ENCODE measurements at regions not wholly inside any gene's neighbourhood (a gene's known extent, or its start where the extent isn't known, plus 50 kb on each side); places are given as distances from the start of the nearest gene placed in this dataset.

- H3K4me3 ChIP-seq (ENCODE audit: low read depth, low read length): no peak overlapping the region
- H3K27ac ChIP-seq (ENCODE audit: low read depth, low read length): no peak overlapping the region
- peaks cover 5% of the 10 kb centered on the region; the same call in 1 of the 2 replicates for H3K27me3 ChIP-seq (ENCODE audit: control insufficient read depth, insufficient read depth, low read length)
- H3K9me3 ChIP-seq (ENCODE audit: control insufficient read depth, insufficient read depth, low read length): no peaks in the 10 kb centered on the region
- no peaks in the 10 kb centered on the region for H3K4me1 ChIP-seq (ENCODE audit: control insufficient read depth, insufficient read depth, low read length)
- no peaks in the 10 kb centered on the region for H3K36me3 ChIP-seq (ENCODE audit: control insufficient read depth, insufficient read depth, low read length)
- H3K9ac ChIP-seq (ENCODE audit: low read depth, low read length): no peak overlapping the region
These were observed 178.3 kb upstream of the SYT6 start for GRCh38 chr1:114331936-114332335.

GRCh38 chr1:114330451-114330983, 176.8 kb upstream of the SYT6 start:
- no peaks in the 10 kb centered on the region for H3K9me3 ChIP-seq (ENCODE audit: control insufficient read depth, insufficient read depth, low read length)
- no peaks in the 10 kb centered on the region for H3K36me3 ChIP-seq (ENCODE audit: control insufficient read depth, insufficient read depth, low read length)
- H3K27ac ChIP-seq (ENCODE audit: low read depth, low read length): no peak overlapping the region
- no peak overlapping the region for H3K9ac ChIP-seq (ENCODE audit: low read depth, low read length)
- no peak overlapping the region for H3K4me3 ChIP-seq (ENCODE audit: low read depth, low read length)
- no peaks in the 10 kb centered on the region for H3K4me1 ChIP-seq (ENCODE audit: control insufficient read depth, insufficient read depth, low read length)
- H3K27me3 ChIP-seq (ENCODE audit: control insufficient read depth, insufficient read depth, low read length): peaks cover 5% of the 10 kb centered on the region; the same call in 1 of the 2 replicates

GRCh38 chr1:114328361-114328904, 174.8 kb upstream of the SYT6 start:
- Histone ChIP-seq H3K9ac (ENCODE audit: low read depth, low read length) (no peak overlapping the region), H3K4me3 (ENCODE audit: low read depth, low read length) (no peak overlapping the region), H3K27me3 (ENCODE audit: control insufficient read depth, insufficient read depth, low read length) (peaks cover 5% of the 10 kb centered on the region; the same call in 1 of the 2 replicates), H3K4me1 (ENCODE audit: control insufficient read depth, insufficient read depth, low read length) (no peaks in the 10 kb centered on the region), H3K27ac (ENCODE audit: low read depth, low read length) (no peak overlapping the region), H3K36me3 (ENCODE audit: control insufficient read depth, insufficient read depth, low read length) (no peaks in the 10 kb centered on the region), H3K9me3 (ENCODE audit: control insufficient read depth, insufficient read depth, low read length) (no peaks in the 10 kb centered on the region)

DNA sequence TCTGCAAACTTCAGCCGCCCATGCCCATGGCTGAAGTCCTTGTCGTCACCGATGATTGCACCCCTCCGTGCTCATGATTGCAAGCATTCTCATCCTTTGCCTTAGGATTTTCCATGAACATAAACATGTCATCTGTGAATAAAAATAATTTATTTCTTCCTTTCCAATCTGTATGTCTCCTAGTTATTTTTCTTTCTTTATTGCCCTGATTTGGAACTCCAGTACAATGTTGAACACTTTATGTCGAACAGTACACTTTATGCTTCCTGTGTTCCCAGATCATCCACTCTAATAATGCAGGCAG, 170.9 kb upstream of the SYT6 start:
- Histone ChIP-seq H3K4me3 (ENCODE audit: low read depth, low read length) (no peak overlapping the region), H3K27ac (ENCODE audit: low read depth, low read length) (no peak overlapping the region), H3K27me3 (ENCODE audit: control insufficient read depth, insufficient read depth, low read length) (peaks cover 8% of the 10 kb centered on the region; the same call in 1 of the 2 replicates), H3K9me3 (ENCODE audit: control insufficient read depth, insufficient read depth, low read length) (no peaks in the 10 kb centered on the region), H3K36me3 (ENCODE audit: control insufficient read depth, insufficient read depth, low read length) (no peaks in the 10 kb centered on the region), H3K4me1 (ENCODE audit: control insufficient read depth, insufficient read depth, low read length) (no peaks in the 10 kb centered on the region), H3K9ac (ENCODE audit: low read depth, low read length) (no peak overlapping the region)

- Histone ChIP-seq H3K36me3 (ENCODE audit: control insufficient read depth, insufficient read depth, low read length) (no peaks in the 10 kb centered on the region), H3K27ac (ENCODE audit: low read depth, low read length) (no peak overlapping the region), H3K27me3 (ENCODE audit: control insufficient read depth, insufficient read depth, low read length) (peaks cover 8% of the 10 kb centered on the region; the same call in 1 of the 2 replicates), H3K9ac (ENCODE audit: low read depth, low read length) (no peak overlapping the region), H3K4me1 (ENCODE audit: control insufficient read depth, insufficient read depth, low read length) (no peaks in the 10 kb centered on the region), H3K9me3 (ENCODE audit: control insufficient read depth, insufficient read depth, low read length) (no peaks in the 10 kb centered on the region), H3K4me3 (ENCODE audit: low read depth, low read length) (no peak overlapping the region)
These were observed 170.4 kb upstream of the SYT6 start for GRCh38 chr1:114323959-114324661.

DNA sequence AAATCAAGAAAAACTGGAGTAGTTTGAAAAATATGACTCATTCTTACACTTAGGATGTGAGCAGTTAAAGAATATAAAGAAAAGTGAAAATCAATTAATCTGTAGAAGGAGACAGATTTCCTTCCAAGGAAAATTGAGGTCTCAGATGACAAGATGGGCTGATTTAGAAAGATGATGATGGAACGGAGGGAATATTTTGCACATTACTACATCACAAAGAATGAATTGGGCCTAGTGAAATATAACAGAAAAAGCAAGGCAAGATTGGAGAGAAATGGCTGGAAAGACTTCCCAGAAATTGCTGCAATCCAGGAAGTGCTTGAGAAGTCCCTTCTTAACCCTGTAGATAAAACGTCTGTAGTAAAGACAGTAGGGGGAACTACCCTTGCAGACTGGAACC, 169.1 kb upstream of the SYT6 start:
- Histone ChIP-seq H3K27ac (ENCODE audit: low read depth, low read length) (no peak overlapping the region), H3K9ac (ENCODE audit: low read depth, low read length) (no peak overlapping the region), H3K4me3 (ENCODE audit: low read depth, low read length) (no peak overlapping the region), H3K36me3 (ENCODE audit: control insufficient read depth, insufficient read depth, low read length) (no peaks in the 10 kb centered on the region), H3K27me3 (ENCODE audit: control insufficient read depth, insufficient read depth, low read length) (peaks cover 8% of the 10 kb centered on the region; the same call in 1 of the 2 replicates), H3K4me1 (ENCODE audit: control insufficient read depth, insufficient read depth, low read length) (no peaks in the 10 kb centered on the region), H3K9me3 (ENCODE audit: control insufficient read depth, insufficient read depth, low read length) (no peaks in the 10 kb centered on the region)

- no peak overlapping the region for H3K4me3 ChIP-seq (ENCODE audit: low read depth, low read length)
- H3K27me3 ChIP-seq (ENCODE audit: control insufficient read depth, insufficient read depth, low read length): peaks cover 8% of the 10 kb centered on the region; the same call in 1 of the 2 replicates
- H3K27ac ChIP-seq (ENCODE audit: low read depth, low read length): no peak overlapping the region
- H3K9me3 ChIP-seq (ENCODE audit: control insufficient read depth, insufficient read depth, low read length): no peaks in the 10 kb centered on the region
- H3K9ac ChIP-seq (ENCODE audit: low read depth, low read length): no peak overlapping the region
- no peaks in the 10 kb centered on the region for H3K4me1 ChIP-seq (ENCODE audit: control insufficient read depth, insufficient read depth, low read length)
- no peaks in the 10 kb centered on the region for H3K36me3 ChIP-seq (ENCODE audit: control insufficient read depth, insufficient read depth, low read length)
These were observed 168.5 kb upstream of the SYT6 start for GRCh38 chr1:114322207-114322606.

DNA sequence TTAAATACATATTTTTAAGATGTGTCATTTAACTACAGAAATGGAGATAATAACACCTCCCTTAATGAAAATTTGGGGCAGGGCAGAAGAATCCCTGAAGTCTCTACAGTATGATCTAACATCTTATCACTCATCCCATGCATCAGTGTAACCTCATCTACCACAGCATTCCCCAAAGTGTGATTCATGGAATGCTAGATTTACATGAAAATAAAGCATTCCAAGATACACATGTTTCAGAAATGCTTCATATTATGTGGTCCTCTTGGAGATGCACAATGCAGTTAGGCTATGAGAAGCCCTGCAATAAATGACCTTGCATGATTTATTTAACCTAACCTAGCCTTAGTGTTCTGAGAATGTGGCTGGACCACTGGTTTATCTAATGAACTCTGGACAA, 166.9 kb upstream of the SYT6 start:
- H3K4me1 ChIP-seq (ENCODE audit: control insufficient read depth, insufficient read depth, low read length): no peaks in the 10 kb centered on the region
- H3K36me3 ChIP-seq (ENCODE audit: control insufficient read depth, insufficient read depth, low read length): no peaks in the 10 kb centered on the region
- no peak overlapping the region for H3K4me3 ChIP-seq (ENCODE audit: low read depth, low read length)
- no peaks in the 10 kb centered on the region for H3K9me3 ChIP-seq (ENCODE audit: control insufficient read depth, insufficient read depth, low read length)
- peaks cover 8% of the 10 kb centered on the region; the same call in 1 of the 2 replicates for H3K27me3 ChIP-seq (ENCODE audit: control insufficient read depth, insufficient read depth, low read length)
- H3K27ac ChIP-seq (ENCODE audit: low read depth, low read length): no peak overlapping the region
- H3K9ac ChIP-seq (ENCODE audit: low read depth, low read length): no peak overlapping the region

DNA sequence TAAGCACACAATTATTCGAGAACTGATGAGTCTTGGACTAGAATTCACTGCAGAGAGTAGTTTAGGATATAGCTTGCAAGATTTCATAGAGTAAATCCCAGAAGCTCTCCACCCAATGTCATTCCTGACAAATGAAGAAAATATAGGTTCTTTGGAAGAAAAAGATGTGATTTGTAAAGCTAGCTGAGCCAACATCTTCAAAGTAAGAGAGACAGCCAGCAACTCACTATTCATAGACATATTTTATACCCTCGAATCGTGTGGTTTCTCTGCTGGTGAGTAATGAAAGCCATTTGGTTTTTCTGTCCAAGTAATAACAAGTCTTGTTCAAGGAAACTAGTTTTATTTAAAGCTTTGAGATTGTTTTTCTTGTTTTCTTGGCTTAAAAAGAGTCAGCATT, 165.7 kb upstream of the SYT6 start:
- no peak overlapping the region for H3K4me3 ChIP-seq (ENCODE audit: low read depth, low read length)
- peaks cover 8% of the 10 kb centered on the region; the same call in 1 of the 2 replicates for H3K27me3 ChIP-seq (ENCODE audit: control insufficient read depth, insufficient read depth, low read length)
- H3K27ac ChIP-seq (ENCODE audit: low read depth, low read length): no peak overlapping the region
- H3K9ac ChIP-seq (ENCODE audit: low read depth, low read length): no peak overlapping the region
- H3K4me1 ChIP-seq (ENCODE audit: control insufficient read depth, insufficient read depth, low read length): no peaks in the 10 kb centered on the region
- no peaks in the 10 kb centered on the region for H3K36me3 ChIP-seq (ENCODE audit: control insufficient read depth, insufficient read depth, low read length)
- no peaks in the 10 kb centered on the region for H3K9me3 ChIP-seq (ENCODE audit: control insufficient read depth, insufficient read depth, low read length)

GRCh38 chr1:114318961-114319360, 165.3 kb upstream of the SYT6 start:
- H3K27ac ChIP-seq (ENCODE audit: low read depth, low read length): no peak overlapping the region
- no peak overlapping the region for H3K9ac ChIP-seq (ENCODE audit: low read depth, low read length)
- no peaks in the 10 kb centered on the region for H3K4me1 ChIP-seq (ENCODE audit: control insufficient read depth, insufficient read depth, low read length)

DNA sequence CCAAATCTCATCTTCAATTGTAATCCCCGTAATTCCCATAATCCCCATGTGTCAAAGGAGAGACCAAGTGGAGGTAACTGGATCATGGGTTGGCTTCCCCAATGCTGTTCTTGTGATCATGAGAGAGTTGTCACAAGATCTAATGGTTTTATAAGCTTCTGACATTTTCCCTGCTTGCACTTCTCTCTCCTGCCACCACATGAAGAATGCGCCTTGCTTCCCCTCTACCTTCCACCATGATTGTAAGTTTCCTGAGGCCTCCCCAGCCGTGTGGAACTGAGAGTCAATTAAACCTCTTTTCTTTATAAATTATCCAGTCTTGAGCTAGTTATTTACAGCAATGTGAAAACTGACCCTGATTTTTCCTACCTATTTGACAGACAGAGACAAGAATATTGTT, 162.5 kb upstream of the SYT6 start:
- Histone ChIP-seq H3K4me3 (ENCODE audit: low read depth, low read length) (no peak overlapping the region), H3K27me3 (ENCODE audit: control insufficient read depth, insufficient read depth, low read length) (peaks cover 8% of the 10 kb centered on the region; the same call in 1 of the 2 replicates), H3K9ac (ENCODE audit: low read depth, low read length) (no peak overlapping the region), H3K27ac (ENCODE audit: low read depth, low read length) (no peak overlapping the region), H3K9me3 (ENCODE audit: control insufficient read depth, insufficient read depth, low read length) (no peaks in the 10 kb centered on the region), H3K4me1 (ENCODE audit: control insufficient read depth, insufficient read depth, low read length) (no peaks in the 10 kb centered on the region), H3K36me3 (ENCODE audit: control insufficient read depth, insufficient read depth, low read length) (no peaks in the 10 kb centered on the region)

More at GRCh38 chr1:114318961-114319360, 165.3 kb upstream of the SYT6 start:
- Histone ChIP-seq H3K9me3 (ENCODE audit: control insufficient read depth, insufficient read depth, low read length) (no peaks in the 10 kb centered on the region), H3K36me3 (ENCODE audit: control insufficient read depth, insufficient read depth, low read length) (no peaks in the 10 kb centered on the region), H3K4me3 (ENCODE audit: low read depth, low read length) (no peak overlapping the region), H3K27me3 (ENCODE audit: control insufficient read depth, insufficient read depth, low read length) (peaks cover 8% of the 10 kb centered on the region; the same call in 1 of the 2 replicates)

All from HUES48 (cell line).